ENCODE measurements at regions not wholly inside any gene's neighbourhood (a gene's known extent, or its start where the extent isn't known, plus 50 kb on each side); places are given as distances from the start of the nearest gene placed in this dataset.
"Not testable (repeated sequence)": the region's sequence is repeated elsewhere in the genome, so short reads cannot be mapped to it uniquely, and the experiment has no call there.

DNA sequence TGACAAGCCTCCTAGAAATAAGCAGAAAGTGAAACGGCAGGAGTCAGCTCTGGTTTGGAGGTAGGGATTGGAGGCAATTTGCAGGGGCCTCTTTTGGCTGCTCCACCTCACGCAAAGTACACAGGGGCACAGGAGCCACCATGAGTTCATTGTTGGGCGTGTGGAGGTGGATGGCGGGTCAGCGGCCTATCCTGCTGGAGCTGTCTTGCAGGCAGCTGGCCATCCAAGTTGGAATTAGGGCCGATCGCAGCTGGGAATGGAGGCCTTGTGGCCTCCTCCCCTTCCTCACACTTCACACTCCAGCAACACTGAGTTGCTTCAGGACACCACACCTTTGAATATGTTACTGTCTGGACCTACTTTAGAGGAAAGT is 171.5 kb downstream of the MYCN start:
- no peak for DNase-seq

DNA sequence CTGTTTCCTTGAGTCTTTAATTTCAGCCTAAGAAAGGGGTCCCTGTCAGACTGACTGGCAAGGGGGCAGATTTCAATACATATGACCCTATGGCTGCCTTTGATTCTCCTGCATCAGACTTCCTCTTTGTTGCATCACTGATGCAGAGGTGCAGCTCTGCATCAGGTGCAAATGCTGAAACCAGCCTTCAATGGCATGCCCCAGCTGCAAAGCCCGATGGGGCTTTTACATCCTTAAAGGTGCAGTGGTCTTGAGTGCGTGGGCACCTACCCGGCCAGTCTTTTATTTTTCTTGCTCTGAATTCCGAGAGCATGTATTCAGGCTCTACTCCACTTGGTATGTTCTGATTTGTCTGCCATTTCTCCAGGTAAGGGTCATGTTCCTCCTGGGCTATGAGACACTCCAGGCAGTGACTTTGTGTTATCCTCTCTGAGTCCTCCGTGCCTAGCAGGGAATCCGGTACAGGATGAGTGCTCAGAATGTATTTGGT is 169.5 kb downstream of the MYCN start:
- no peak for DNase-seq

- DNase-seq: no peak
These were observed 169.0 kb downstream of the MYCN start for GRCh38 chr2:16109368-16109820.

GRCh38 chr2:16107246-16107645 is 166.9 kb downstream of the MYCN start:
- no peak for DNase-seq

DNA sequence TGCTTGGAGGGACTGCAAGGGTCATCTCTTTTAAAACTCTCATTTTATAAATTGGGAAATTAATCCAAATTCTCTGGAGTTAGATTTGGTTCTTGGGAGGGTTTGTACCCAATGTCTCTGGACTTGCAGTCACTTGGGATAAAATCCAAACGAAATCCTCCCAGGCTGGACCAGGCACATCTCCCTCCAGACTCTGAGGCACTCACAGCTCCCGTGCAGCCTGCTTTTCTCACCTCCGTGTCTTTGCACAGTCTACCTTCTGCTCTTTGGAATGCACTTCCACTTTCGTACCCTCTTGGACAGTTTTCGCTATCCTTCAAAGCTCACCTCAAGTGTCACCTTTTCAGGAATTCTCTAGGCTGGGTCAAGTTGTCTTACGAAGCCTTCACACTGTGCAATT is 166.3 kb downstream of the MYCN start:
- no peak for DNase-seq

GRCh38 chr2:16105669-16106281 is 165.4 kb downstream of the MYCN start:
- DNase-seq: no peak

DNA sequence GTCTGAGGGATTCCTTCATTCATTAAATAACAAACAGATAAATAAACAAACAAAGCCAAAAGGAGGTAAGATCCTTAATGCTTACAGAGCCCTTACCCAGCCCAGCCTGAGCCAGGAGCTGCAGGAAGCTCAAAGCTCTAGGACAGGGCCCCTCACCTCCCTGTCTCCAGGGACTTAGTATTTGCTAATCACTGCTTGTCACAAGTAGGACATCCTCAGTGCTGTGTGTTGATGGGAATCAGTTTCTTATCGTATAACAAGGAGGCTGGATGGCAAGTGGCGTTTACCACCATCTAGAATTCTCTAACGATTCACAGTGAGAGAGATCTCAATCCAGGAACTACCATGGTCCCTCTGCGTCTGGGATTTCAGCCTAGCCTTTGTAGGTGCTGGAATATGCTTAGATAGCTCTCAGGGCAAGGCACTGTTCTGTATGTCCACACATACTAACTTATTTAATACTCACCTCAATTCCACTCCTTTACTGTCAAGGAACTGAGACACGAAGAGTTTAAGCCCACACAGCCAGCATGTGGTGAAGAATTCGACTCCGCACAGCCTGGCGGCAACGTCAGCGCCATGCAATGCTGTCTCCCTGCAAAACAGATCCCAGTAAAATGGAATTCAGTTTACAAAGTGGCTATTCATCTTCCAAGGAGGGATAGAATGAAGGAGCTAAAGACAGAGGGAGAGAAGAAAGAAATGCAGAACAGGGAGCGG is 164.8 kb downstream of the MYCN start:
- DNase-seq: no peak

DNA sequence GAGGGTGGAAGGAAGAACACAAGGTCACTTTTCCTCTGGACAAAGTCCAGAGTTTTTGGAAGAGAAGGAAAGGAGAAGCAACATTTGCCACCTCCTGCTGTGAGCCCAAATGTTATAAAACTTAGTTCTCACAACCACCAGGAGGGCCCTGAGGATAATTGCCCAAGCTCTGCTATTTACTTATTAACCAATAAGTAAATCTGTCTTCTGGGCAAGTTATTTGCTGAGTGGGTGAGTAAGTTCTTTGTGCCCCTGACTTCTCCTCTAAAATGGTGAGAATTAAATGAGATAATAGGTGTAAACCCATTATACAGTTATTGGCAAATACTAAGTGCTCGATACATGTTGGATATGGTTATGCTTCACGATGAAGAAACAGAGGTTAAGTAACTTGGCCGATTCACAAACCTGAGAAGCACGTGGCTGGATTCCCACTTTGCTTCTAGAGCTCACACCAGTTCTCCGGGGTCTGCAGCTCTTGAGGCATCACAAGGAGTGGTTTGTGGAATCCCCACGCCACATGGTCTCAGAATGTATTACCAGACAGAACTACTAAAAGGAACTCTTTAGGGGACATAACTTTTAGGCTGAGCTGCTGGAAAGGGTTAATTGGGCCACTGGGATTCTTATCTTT is 164.1 kb downstream of the MYCN start:
- no peak for DNase-seq

DNA sequence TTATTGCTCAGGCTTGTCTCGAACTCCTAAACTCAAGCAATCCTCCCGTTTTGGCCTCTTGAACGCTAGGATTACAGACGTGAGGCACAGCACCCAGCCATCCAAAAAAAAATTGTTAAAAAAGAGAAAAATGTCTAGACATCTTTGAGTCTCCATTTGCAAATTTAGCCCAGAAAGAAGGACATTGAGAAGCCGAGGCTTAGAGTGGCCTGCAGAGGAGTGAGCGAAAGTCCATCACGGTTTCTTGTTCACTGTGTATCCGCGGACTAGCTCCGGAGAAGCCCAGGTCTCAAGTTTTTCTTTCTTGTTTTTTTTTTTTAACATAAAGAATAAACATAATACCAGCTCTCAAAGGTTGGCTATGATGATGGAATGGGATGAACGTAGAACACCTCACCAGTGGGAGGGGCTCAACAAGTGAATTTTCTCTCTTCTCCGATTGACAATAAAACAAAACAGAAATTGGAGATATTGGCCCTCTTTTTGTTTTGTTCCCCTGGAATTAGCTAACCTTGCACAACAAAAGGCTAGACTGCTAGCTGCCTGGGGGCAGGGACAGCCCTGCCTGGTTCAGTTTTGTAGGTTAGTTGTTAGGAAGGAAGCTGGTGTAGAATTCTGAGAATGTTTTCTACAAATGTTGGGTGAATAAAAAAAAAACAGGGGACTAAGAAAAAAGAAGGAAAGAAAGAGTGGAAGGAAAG is 163.4 kb downstream of the MYCN start:
- DNase-seq: no peak

DNA sequence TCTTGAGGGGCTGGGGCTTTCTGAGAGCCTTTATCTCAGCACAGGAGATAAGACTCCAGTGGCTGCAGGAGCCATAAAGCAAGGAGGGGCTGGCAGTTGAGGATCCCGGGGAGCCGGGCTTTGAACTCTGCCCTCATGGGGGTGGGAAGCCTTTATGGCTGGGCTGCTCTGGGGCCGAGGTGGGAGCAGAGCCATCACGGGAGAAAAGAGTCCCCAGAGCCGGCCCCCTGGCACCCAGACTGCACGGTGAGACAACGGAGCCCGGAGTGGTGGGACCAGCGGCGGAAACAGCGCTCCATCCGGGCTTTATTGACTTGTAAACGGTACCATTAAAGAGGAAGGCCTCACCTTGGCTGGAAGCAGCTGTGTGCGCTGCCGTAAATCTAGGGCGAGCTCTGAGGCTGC is 162.6 kb downstream of the MYCN start:
- no peak for DNase-seq

GRCh38 chr2:16102358-16102975 is 162.1 kb downstream of the MYCN start:
- no peak for DNase-seq

DNA sequence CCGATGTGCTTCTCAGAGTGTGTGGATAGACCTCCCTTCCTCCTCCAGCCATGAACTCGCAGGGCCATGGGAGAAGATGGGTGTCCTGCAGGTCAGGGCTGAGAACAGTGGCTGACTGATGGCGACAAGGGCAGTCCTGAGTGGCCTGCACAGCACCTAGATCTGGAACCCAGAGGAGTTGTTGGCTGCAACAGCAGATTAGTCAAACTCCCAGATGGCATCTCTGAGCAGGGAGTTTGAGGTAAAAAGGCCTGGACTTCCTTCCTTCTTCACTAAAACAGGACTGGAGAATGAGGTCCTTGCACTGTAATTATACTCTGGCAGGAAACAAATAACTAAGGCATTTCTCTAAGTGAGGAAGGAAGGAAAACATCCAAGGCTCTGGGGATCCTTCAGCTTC is 160.8 kb downstream of the MYCN start:
- DNase-seq: no peak

GRCh38 chr2:16100006-16100405 is 159.7 kb downstream of the MYCN start:
- DNase-seq: no peak

- DNase-seq: no peak
These were observed 159.0 kb downstream of the MYCN start for GRCh38 chr2:16099326-16099725.

GRCh38 chr2:16096962-16097361 is 156.6 kb downstream of the MYCN start:
- no peak for DNase-seq

- DNase-seq: not testable (repeated sequence)
These were observed 155.1 kb downstream of the MYCN start for GRCh38 chr2:16095483-16095882.

DNA sequence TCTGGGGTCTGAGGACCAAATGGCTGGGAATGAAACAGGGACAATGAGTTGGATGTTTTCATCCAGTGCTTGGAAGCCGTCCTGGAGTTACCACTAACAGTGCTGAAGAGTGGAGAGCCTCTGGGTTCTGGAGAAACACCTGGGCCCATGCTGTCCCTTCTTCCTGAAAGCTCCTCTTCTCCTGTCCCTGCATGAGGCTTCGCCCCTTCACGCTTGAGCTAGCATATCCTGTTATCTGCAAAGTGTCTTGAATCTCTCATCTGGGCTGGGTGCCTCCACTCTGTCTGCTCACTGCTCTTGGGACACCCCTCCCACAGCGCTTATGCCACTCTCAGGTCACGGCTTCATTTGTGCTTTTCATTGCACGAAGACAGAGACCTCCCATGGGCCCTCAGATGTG is 154.5 kb downstream of the MYCN start:
- peak; percentile 36 for DNase-seq

- peak; percentile 81 for DNase-seq
These were observed 153.5 kb downstream of the MYCN start for GRCh38 chr2:16093639-16094529.

GRCh38 chr2:16092861-16093638 is 152.7 kb downstream of the MYCN start:
- DNase-seq: no peak

- DNase-seq: no peak
These were observed 151.4 kb downstream of the MYCN start for GRCh38 chr2:16091576-16092282.
